Kasumi-1 (cell line): ENCODE measurements at regions not wholly inside any gene's neighbourhood (a gene's known extent, or its start where the extent isn't known, plus 50 kb on each side); places are given as distances from the start of the nearest gene placed in this dataset.

Experiments
- DNase-seq, 2 experiments: peaks; one replicate each; lab custom pipeline; 2025; lab: John Stamatoyannopoulos, UW

GRCh38 chr6:151701911-151702562 lies 105.4 kb upstream of the ESR1 start:
- no peak for DNase-seq

DNA sequence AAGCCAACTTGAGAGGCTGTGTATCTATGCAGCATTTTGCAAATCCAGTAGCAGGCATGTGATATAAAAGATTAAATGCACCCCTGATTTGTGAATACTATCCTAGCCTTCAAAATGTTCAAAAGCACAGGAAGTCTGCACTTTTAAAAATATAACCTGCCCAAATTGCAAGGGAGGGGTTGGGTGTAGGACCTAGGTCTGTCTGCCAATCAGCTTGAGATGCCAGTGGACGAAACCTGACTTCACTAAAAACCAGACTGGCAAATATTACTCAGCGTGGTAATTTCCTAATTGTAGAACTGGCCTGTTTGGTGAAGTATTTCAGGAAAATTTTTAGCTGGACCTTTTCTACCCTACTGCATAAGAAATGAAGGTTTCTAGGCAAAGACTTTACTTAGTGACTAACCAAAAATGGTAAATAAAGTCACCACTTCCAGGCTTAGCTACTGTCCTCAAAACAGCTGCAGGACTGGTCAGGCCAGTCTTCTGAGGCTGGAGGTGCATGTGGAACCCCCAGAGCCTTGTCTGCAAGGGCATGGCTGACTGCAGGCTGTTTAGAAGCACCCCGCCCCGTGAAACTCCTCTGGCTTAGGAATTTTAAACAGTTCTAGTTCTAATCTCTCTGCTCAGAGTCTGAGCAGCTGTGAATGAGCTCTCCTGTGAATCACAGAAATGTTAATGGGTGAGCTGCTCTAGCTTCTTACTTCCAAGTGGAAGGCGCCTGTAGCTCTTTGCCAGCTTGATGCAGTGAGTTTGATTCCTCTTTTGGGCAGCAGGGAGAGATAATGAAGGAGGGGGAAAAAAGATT lies 104.4 kb upstream of the ESR1 start:
- DNase-seq, result no peak

DNA sequence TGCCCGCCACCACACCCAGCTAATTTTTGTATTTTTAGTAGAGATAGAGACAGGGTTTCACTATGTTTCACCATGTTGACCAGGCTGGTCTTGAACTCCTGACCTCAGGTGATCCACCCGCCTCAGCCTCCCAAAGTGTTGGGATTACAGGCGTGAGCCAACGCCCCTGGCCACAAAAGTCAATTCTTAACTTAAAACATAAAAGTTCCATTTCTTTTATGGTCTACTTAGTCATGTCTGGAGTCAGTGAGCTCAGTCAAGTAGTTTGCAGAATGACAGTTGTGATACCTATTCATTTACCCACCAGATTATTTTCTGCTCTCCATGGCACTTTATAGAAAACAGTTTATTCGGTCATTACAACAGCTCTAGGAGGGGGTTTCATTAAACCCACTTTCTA lies 103.1 kb upstream of the ESR1 start:
- DNase-seq, result no peak

GRCh38 chr6:151705993-151706733 lies 101.3 kb upstream of the ESR1 start:
- no peak for DNase-seq

DNA sequence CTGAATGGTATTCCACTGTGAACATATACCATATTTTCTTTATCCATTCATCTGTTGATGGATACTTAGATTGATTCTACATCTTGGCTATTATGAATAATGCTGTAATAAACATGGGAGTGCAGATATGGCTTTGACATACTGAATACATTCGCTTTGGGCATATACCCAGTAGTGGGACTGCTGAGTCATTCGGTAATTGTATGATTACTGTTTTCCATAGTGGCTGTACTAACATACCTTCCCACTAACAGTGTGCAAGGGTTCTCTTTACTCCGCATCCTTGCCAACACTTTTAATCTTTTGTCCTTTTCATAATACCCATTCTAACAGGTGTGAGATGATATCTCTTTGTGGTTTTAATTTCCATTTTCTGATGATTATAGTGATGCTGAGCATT lies 98.2 kb upstream of the ESR1 start:
- no peak for DNase-seq

- DNase-seq, result no peak
Observed at GRCh38 chr6:151716526-151716932, 91.0 kb upstream of the ESR1 start.

- DNase-seq, result no peak
Observed at GRCh38 chr6:151719070-151719469, 88.4 kb upstream of the ESR1 start.

DNA sequence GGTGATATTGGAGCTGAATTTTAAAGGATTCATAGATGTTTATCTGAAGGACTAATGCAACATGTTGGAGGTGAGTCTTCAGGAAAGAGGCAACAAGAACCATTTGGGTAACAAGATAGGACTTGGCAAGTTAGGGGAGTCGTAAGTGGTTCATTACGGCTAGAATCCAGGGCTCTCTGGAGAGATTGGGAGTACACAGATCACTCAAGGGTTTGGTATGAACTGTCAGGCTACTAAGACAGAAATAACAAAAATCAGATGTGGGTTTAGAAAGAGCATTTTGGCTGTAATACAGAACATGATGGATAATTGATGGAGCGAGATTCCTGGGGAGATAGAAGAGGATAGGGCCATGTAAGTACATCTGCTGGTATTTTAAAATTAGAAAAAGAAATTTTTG lies 86.3 kb upstream of the ESR1 start:
- no peak for DNase-seq

DNA sequence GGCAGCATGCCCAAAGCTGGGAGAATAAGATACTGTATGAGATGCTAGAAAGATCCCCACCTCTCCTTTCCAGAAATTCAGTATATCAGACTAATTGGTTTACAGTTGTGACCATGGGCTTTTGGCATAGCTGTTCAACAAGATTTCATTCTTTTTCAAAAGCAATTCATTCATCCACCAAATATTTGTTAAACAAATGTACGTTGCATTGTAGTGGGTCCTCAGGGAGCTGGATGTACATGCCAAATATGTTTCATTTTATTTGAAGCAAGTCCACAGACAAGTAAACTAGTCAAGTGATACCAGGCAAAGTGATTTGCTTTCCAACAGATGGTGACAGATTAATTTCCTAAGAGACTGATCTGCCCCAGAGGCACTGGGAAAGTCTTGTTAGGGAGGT lies 85.8 kb upstream of the ESR1 start:
- no peak for DNase-seq

DNA sequence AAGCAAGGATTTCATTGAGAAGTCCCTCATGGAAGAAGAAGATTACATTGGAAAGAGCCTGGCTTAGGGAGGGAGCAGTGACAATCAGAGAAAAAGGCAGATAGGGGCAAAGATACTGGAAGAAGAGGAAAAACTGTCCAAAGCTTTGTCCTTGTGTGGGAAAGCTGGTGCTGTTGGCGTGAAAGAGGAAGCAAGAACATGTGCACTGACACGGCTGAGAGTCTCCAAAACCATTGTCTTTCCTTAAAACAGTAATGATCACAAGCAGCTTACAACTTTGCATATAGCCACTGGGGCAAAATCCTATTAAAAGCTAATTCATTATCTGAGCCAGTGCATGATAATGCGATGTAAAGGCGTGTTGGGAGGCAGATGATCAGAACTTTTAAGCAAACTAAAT lies 85.1 kb upstream of the ESR1 start:
- peak; percentile 23 to 31 for DNase-seq

DNA sequence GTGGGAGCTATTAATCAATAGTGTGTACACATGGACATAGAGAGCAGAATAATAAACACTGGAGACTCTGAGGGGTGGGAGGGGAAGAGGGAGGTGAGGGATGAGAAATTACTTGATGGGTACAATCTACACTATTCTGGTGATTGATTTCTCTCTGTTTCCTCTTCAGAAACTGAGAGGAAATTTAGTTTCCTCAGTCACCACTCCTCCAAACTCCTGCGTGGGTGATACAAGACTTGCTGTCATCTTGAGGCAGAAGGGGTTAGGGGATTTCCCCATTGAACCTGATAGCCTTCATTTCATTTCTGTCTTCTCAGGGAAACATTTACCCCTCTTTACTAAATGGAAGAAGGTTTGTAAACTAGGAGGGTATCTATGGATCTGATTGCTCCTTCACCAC lies 84.3 kb upstream of the ESR1 start:
- DNase-seq, result no peak

GRCh38 chr6:151729829-151730495 lies 77.5 kb upstream of the ESR1 start:
- no peak for DNase-seq

DNA sequence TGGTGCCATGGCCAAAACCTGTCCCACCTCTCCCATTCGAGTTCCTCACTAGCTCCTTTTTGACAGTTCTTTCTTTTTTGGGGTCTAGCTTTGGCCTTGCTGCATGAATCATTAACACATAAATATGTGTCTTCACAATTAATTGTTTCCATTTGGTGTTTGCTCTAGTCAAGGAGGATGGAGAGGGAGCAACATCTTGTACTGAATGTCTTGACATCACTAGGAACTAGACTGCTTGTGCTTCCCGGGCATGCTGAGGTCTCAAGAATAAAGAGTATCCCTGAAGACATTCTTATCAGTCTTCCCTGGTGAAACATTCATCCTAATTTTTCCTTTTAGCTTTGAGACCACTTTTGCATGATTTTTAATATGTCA lies 77.0 kb upstream of the ESR1 start:
- no peak for DNase-seq

DNA sequence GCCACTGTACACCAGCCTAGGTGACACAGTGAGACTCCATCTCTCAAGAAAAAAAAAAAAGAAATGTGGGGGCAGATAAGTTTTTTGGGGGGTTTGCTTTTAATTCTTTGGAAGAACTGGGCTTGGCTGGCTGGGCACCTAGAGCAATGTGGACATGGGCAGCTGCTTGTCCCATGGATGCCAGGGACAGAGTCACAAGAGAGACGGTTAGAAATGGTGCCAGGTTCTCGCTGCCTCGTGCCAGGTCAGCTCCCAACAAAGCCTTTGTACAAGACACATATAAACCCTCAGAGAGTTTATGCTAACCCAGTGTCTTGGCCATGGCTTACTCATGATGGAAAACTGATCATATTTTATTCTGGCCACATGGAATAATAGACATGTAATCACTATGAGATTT lies 76.2 kb upstream of the ESR1 start:
- no peak for DNase-seq

GRCh38 chr6:151733680-151734320 lies 73.7 kb upstream of the ESR1 start:
- DNase-seq, result no peak

DNA sequence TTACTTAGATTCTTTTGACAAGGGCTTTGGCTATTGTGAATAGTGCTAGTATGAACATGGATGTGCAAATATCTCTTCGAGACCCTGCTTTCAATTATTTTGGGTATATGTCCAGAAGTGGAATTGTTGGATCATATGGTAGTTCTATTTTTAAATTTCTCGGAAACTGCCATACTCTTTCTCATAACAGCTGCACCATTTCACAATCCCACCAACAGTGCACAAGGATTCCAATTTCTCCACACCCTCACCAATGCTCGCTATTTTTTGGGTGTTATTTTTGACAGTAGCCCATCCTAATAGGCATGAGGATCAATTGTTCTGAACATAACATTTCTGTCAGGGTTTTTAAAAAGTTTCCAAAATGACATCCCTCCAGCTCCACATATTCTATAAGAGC lies 69.2 kb upstream of the ESR1 start:
- no peak for DNase-seq

- DNase-seq, result no peak
Observed at GRCh38 chr6:151738960-151739359, 68.5 kb upstream of the ESR1 start.

- no peak for DNase-seq
Observed at GRCh38 chr6:151740820-151741219, 66.7 kb upstream of the ESR1 start.

DNA sequence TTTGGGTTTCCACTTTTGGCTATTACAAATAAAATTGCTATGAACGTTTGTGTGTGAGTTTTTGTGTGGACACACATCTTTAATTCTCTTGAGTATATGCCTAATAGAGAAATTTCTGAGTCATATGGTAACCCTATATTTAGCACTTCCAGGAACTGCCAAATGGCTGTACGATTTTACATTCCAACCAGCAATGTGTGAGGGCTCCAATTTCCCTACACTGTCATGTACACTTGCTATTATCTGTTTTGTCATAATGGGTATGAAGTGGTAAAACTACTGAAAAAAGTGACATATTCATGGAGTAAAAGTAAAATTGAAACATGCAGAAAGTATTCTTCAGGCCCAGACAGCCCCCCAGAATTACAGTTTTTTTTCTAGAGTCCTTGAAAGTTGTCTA lies 59.6 kb upstream of the ESR1 start:
- no peak for DNase-seq

DNA sequence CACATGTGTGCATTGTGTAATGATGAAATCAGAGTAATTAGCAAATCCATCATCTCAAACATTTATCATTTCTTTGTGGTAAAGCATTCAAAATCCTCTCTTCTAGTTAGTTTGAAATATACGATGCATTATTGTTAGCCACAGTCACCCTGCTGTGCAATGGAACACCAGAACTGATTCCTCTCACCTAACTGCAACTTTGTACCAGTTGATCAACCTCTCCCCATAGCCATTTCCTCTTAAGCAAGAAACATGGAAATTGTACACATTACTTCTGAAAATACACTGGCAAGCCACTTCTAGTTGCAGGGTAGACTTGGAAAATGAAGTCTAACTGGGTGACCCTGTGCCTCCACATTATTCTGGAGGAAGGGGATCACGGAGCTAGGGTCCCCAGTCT lies 58.1 kb upstream of the ESR1 start:
- no peak for DNase-seq

DNA sequence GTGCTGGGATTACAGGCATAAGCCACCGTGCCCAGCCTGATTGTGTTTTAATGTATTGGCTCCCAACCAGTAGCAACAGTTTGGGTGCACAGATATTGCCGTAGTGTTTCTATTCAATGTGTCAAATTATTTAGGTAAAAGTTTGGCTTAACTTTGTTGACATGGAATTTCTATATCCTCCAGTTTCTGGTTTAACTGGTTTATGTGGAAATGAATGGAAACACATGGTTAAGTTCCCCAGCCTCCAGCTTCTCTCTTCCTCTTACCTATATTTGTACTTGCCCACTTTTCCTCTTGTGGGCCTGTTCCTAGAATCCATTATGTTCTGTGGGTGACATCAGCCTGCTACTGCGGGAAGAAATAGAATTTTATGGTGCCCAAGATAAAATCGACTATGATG lies 53.9 kb upstream of the ESR1 start:
- no peak for DNase-seq

- no peak for DNase-seq
Observed at GRCh38 chr6:151757506-151757955, 50.0 kb upstream of the ESR1 start.
